Ovary (tissue), 3 donors: ENCODE measurements at regions not wholly inside any gene's neighbourhood (a gene's known extent, or its start where the extent isn't known, plus 50 kb on each side); places are given as distances from the start of the nearest gene placed in this dataset.

Source experiments
- CTCF ChIP-seq, 3 donors: fragments of 450-650 bp in 2 of 3; fragments of 200-600 bp in 1 of 3; IDR thresholded peaks; one replicate each; pipeline versions ENCODE4 v1.5.1 to v1.8.0; 2016 to 2022; ENCODE audit warnings: antibody characterized with exemption in 3 of 3, mild to moderate bottlenecking in 1 of 3
- POLR2A ChIP-seq: fragments of 450-650 bp; IDR thresholded peaks from one replicate; pipeline ENCODE4 v1.6.1; 2017; ENCODE audit warnings: antibody characterized with exemption, mild to moderate bottlenecking, moderate library complexity
- donor health status: DM: no; HTN: no; CAD: no.

- no peak for TF ChIP-seq CTCF (IDR thresholded peaks at IDR 0.05)
- TF ChIP-seq POLR2A, result no peak
Observed at GRCh38 chr15:39154776-39155175, 426.1 kb upstream of the THBS1 start.
